Spleen (tissue), 7 donors: ENCODE measurements at regions not wholly inside any gene's neighbourhood (a gene's known extent, or its start where the extent isn't known, plus 50 kb on each side); places are given as distances from the start of the nearest gene placed in this dataset.

Source experiments
- POLR2A ChIP-seq, 3 donors: fragments of 450-650 bp; IDR thresholded peaks; one replicate each; pipeline ENCODE4 v1.5.1; 2017; ENCODE audit warnings: antibody characterized with exemption in 3 of 3, mild to moderate bottlenecking in 1 of 3
- POLR2AphosphoS5 ChIP-seq, 3 donors: sonication (generic); formaldehyde crosslinking; IDR thresholded peaks; one replicate each; pipeline ENCODE4 v1.5.1; 2017; ENCODE audit warnings: antibody characterized with exemption in 3 of 3
- TF ChIP-seq, protein P1 (sequence below), 11 experiments: fragments of 200-600 bp in 7 of 11; fragments of 450-650 bp in 4 of 11; sonication (generic) in 4 of 11; IDR thresholded peaks in 8 of 11; conservative IDR thresholded peaks in 3 of 11; 1 replicate in 7 of 11; 2 replicates in 4 of 11; pipeline versions ENCODE4 v1.4.0 to v1.8.0; 2016 to 2021; ENCODE audit warnings: antibody characterized with exemption in 11 of 11, inconsistent platforms in 4 of 11, mild to moderate bottlenecking in 1 of 11
- donor health status: DM: no; HTN: no; CAD: no; lungs with moderate emphysema.
- donor health status: DM: no; HTN: no; CAD: no.
- donor health status: DM: no; HTN: no; CAD: no.

GRCh38 chr1:220370041-220370700 lies 97.9 kb upstream of the RAB3GAP2 start:
- TF ChIP-seq, protein P1, sequence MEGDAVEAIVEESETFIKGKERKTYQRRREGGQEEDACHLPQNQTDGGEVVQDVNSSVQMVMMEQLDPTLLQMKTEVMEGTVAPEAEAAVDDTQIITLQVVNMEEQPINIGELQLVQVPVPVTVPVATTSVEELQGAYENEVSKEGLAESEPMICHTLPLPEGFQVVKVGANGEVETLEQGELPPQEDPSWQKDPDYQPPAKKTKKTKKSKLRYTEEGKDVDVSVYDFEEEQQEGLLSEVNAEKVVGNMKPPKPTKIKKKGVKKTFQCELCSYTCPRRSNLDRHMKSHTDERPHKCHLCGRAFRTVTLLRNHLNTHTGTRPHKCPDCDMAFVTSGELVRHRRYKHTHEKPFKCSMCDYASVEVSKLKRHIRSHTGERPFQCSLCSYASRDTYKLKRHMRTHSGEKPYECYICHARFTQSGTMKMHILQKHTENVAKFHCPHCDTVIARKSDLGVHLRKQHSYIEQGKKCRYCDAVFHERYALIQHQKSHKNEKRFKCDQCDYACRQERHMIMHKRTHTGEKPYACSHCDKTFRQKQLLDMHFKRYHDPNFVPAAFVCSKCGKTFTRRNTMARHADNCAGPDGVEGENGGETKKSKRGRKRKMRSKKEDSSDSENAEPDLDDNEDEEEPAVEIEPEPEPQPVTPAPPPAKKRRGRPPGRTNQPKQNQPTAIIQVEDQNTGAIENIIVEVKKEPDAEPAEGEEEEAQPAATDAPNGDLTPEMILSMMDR (IDR thresholded peaks at IDR 0.05 in 8 of 11, conservative IDR thresholded peaks at IDR 0.05 in 3 of 11), result no peak
- TF ChIP-seq POLR2A (IDR thresholded peaks at IDR 0.05) (no peak), POLR2AphosphoS5 (IDR thresholded peaks at IDR 0.05) (no peak)
